ENCODE measurements at regions not wholly inside any gene's neighbourhood (a gene's known extent, or its start where the extent isn't known, plus 50 kb on each side); places are given as distances from the start of the nearest gene placed in this dataset.

DNA sequence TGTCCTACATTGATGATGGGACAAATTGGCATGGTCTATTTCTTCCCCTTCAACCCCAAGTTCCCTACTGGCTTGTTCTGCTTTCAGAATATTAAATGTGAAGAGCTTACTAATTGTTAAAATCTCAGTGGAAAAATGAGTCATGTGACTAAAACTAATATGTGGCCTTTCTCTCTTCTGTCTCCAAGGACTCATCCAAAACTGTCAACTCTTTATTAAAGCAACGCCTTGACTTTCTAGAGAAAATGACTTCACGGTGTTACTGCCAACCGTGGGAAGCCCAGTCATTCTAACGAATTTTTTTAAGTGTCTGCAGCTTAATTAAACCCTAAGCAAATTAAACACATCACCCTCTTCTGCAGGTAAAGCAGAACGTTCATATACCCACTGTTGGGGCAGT lies 431.6 kb downstream of the DTWD2 start:
- ChIA-PET CTCF (no interaction called here), POLR2A (no interaction called here)
- H3K4me3 ChIP-seq = no peak overlapping the region
- no peaks in the 10 kb centered on the region for H3K4me1 ChIP-seq
- WGBS (ENCODE audit: missing lambda C conversion rate) = 9% methylated on average over 5 of the region's 5 CpGs
- TF ChIP-seq PHF8 (IDR thresholded peaks at IDR 0.05; ENCODE audit: borderline replicate concordance, low read depth) (no peak), BCL3 (IDR thresholded peaks at IDR 0.05) (no peak), ZSCAN20 (CRISPR knock-in tag; IDR thresholded peaks at IDR 0.05) (no peak), CBX2 (IDR thresholded peaks at IDR 0.05; ENCODE audit: borderline replicate concordance, low read depth) (no peak), HOXA7 (CRISPR knock-in tag; IDR thresholded peaks at IDR 0.05) (no peak), HEYL (CRISPR knock-in tag; IDR thresholded peaks at IDR 0.05) (no peak), HOXB5 (CRISPR knock-in tag; IDR thresholded peaks at IDR 0.05) (no peak), CTCF (IDR thresholded peaks at IDR 0.05) (no peak), SREBF2 (IDR thresholded peaks at IDR 0.05) (no peak), RNF2 (IDR thresholded peaks at IDR 0.05; ENCODE audit: borderline replicate concordance, low read depth) (no peak), ZNF302 (CRISPR knock-in tag; IDR thresholded peaks at IDR 0.05) (no peak), MYC (IDR thresholded peaks at IDR 0.05; ENCODE audit: borderline replicate concordance, low read length) (no peak), FOSL2 (IDR thresholded peaks at IDR 0.05) (no peak), FOSL2 (CRISPR knock-in tag; IDR thresholded peaks at IDR 0.05) (no peak), PBX3 (IDR thresholded peaks at IDR 0.05) (no peak), ZC3H11A (IDR thresholded peaks at IDR 0.05) (no peak)
- TF ChIP-seq, protein P1, sequence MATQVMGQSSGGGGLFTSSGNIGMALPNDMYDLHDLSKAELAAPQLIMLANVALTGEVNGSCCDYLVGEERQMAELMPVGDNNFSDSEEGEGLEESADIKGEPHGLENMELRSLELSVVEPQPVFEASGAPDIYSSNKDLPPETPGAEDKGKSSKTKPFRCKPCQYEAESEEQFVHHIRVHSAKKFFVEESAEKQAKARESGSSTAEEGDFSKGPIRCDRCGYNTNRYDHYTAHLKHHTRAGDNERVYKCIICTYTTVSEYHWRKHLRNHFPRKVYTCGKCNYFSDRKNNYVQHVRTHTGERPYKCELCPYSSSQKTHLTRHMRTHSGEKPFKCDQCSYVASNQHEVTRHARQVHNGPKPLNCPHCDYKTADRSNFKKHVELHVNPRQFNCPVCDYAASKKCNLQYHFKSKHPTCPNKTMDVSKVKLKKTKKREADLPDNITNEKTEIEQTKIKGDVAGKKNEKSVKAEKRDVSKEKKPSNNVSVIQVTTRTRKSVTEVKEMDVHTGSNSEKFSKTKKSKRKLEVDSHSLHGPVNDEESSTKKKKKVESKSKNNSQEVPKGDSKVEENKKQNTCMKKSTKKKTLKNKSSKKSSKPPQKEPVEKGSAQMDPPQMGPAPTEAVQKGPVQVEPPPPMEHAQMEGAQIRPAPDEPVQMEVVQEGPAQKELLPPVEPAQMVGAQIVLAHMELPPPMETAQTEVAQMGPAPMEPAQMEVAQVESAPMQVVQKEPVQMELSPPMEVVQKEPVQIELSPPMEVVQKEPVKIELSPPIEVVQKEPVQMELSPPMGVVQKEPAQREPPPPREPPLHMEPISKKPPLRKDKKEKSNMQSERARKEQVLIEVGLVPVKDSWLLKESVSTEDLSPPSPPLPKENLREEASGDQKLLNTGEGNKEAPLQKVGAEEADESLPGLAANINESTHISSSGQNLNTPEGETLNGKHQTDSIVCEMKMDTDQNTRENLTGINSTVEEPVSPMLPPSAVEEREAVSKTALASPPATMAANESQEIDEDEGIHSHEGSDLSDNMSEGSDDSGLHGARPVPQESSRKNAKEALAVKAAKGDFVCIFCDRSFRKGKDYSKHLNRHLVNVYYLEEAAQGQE (IDR thresholded peaks at IDR 0.05) = no peak
- TF ChIP-seq, protein P2, sequence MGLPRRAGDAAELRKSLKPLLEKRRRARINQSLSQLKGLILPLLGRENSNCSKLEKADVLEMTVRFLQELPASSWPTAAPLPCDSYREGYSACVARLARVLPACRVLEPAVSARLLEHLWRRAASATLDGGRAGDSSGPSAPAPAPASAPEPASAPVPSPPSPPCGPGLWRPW (IDR thresholded peaks at IDR 0.05) = no peak
- no peak overlapping the region for H3K4me2 ChIP-seq
- FAIRE-seq = no peak
- no peaks in the 10 kb centered on the region for H3K9me3 ChIP-seq
- no peak for ATAC-seq
- DNase-seq (ENCODE audit: low read depth in 1 of 2, low spot score in 1 of 2) = no peak
- H3K27ac ChIP-seq = no peak overlapping the region

DNA sequence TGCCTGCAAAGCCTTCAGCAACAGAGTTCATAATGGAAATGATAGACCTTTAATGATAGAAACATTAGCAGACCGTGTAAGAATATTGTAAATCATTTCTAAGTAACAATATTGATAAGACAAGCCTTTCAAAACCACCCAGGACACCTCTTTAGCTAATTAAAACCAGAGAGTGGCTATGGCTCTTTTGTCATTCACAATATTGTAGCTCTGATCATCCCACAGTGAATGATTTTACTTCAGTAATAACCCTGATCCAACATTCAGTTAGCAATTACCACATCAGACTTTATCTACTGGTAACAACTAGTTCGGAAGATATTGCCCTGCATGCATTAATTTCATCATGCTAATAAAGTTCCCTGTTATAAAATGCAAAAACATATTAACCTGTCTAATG lies 432.6 kb downstream of the DTWD2 start:
- TF ChIP-seq CBX2 (IDR thresholded peaks at IDR 0.05; ENCODE audit: borderline replicate concordance, low read depth) = no peak
- no peak for TF ChIP-seq BCL3 (IDR thresholded peaks at IDR 0.05)
- no peak for TF ChIP-seq ESRRA (IDR thresholded peaks at IDR 0.05; ENCODE audit: borderline replicate concordance, low read length)
- no peak for TF ChIP-seq RCOR1 (IDR thresholded peaks at IDR 0.05; ENCODE audit: low read depth, low read length)
- TF ChIP-seq ATOH8 (CRISPR knock-in tag; IDR thresholded peaks at IDR 0.05; ENCODE audit: low read depth) = no peak
- no peak for TF ChIP-seq MAFK (IDR thresholded peaks at IDR 0.05; ENCODE audit: partially characterized antibody)
- no peak for TF ChIP-seq FOSB (CRISPR knock-in tag; IDR thresholded peaks at IDR 0.05)
- TF ChIP-seq EHMT2 (IDR thresholded peaks at IDR 0.05; ENCODE audit: low read depth) = no peak
- CTCF ChIA-PET = no interaction called here

More for the DNA sequence above, 432.6 kb downstream of the DTWD2 start:
- Histone ChIP-seq H3K9me3 (no peaks in the 10 kb centered on the region), H3K4me3 (no peak overlapping the region), H3K27ac (no peak overlapping the region), H3K4me1 (no peaks in the 10 kb centered on the region), H3K4me2 (no peak overlapping the region)
- DNase-seq (ENCODE audit: low read depth in 1 of 2, low spot score in 1 of 2) (no peak), ATAC-seq (no peak), FAIRE-seq (no peak)
- 0% methylated on average over 2 of the region's 2 CpGs for WGBS (ENCODE audit: missing lambda C conversion rate)
- POLR2A ChIA-PET = no interaction called here
